ENCODE measurements at regions not wholly inside any gene's neighbourhood (a gene's known extent, or its start where the extent isn't known, plus 50 kb on each side); places are given as distances from the start of the nearest gene placed in this dataset.

- Histone ChIP-seq H3K4me1 (ENCODE audit: insufficient read depth, low read length, poor library complexity, severe bottlenecking) (no peaks in the 10 kb centered on the region), H2AFZ (ENCODE audit: low read length) (no peak overlapping the region)
Measured at GRCh38 chr20:11698124-11698523, 219.6 kb upstream of the BTBD3 start.

GRCh38 chr20:11700831-11701230 lies 216.9 kb upstream of the BTBD3 start:
- intact Hi-C loops (cut with micrococcal nuclease; ENCODE audit: unreplicated experiment) = no loop called here
- DNase-seq (ENCODE audit: low spot score) = no peak
- no peaks in the 10 kb centered on the region for H3K9me2 ChIP-seq (ENCODE audit: insufficient read depth, low read length)
- no peak overlapping the region for H2AFZ ChIP-seq (ENCODE audit: low read length)
- H3K4me3 ChIP-seq (ENCODE audit: low read depth, low read length, poor library complexity, severe bottlenecking) = no peak overlapping the region
- H3K27ac ChIP-seq (ENCODE audit: low read depth, low read length, poor library complexity, severe bottlenecking) = no peak overlapping the region
- POLR2A ChIA-PET = no interaction called here
- H4K20me1 ChIP-seq (ENCODE audit: insufficient read depth, low read length) = no peaks in the 10 kb centered on the region
- no peaks in the 10 kb centered on the region for H3K9me3 ChIP-seq (ENCODE audit: low read length)
- BruUV-seq (replicated peaks) = no TSS peak
- no peak overlapping the region for H3K4me2 ChIP-seq (ENCODE audit: low read length)
- H3K36me3 ChIP-seq (ENCODE audit: insufficient read depth, low read length) = no peaks in the 10 kb centered on the region
- TF ChIP-seq EZH2phosphoT487 (IDR thresholded peaks at IDR 0.05; ENCODE audit: borderline replicate concordance, low read depth, low read length) (no peak), CTCF (conservative IDR thresholded peaks at IDR 0.05; ENCODE audit: low read length) (no peak)
- H3K4me1 ChIP-seq (ENCODE audit: insufficient read depth, low read length, poor library complexity, severe bottlenecking) = no peaks in the 10 kb centered on the region
- CTCF ChIA-PET (ENCODE audit: unreplicated experiment) = no interaction called here
- no peaks in the 10 kb centered on the region for H3K79me2 ChIP-seq (ENCODE audit: insufficient read depth, low read depth, low read length)

More at GRCh38 chr20:11698124-11698523, 219.6 kb upstream of the BTBD3 start:
- no peaks in the 10 kb centered on the region for H3K9me3 ChIP-seq (ENCODE audit: low read length)
- no peak for TF ChIP-seq CTCF (conservative IDR thresholded peaks at IDR 0.05; ENCODE audit: low read length)
- TF ChIP-seq EZH2phosphoT487 (IDR thresholded peaks at IDR 0.05; ENCODE audit: borderline replicate concordance, low read depth, low read length) = no peak
- no TSS peak for BruUV-seq (replicated peaks)
- H3K9me2 ChIP-seq (ENCODE audit: insufficient read depth, low read length) = no peaks in the 10 kb centered on the region
- no peaks in the 10 kb centered on the region for H4K20me1 ChIP-seq (ENCODE audit: insufficient read depth, low read length)
- no peak overlapping the region for H3K27ac ChIP-seq (ENCODE audit: low read depth, low read length, poor library complexity, severe bottlenecking)
- intact Hi-C loops (cut with micrococcal nuclease; ENCODE audit: unreplicated experiment) = no loop called here
- DNase-seq (ENCODE audit: low spot score) = no peak
- CTCF ChIA-PET (ENCODE audit: unreplicated experiment) = no interaction called here
- H3K36me3 ChIP-seq (ENCODE audit: insufficient read depth, low read length) = no peaks in the 10 kb centered on the region
- no peak overlapping the region for H3K4me3 ChIP-seq (ENCODE audit: low read depth, low read length, poor library complexity, severe bottlenecking)
- POLR2A ChIA-PET = no interaction called here
- H3K79me2 ChIP-seq (ENCODE audit: insufficient read depth, low read depth, low read length) = no peaks in the 10 kb centered on the region
- no peak overlapping the region for H3K4me2 ChIP-seq (ENCODE audit: low read length)

GRCh38 chr20:11702721-11703518 lies 214.8 kb upstream of the BTBD3 start:
- BruUV-seq (replicated peaks) = no TSS peak
- no peaks in the 10 kb centered on the region for H3K9me3 ChIP-seq (ENCODE audit: low read length)
- H2AFZ ChIP-seq (ENCODE audit: low read length) = no peak overlapping the region
- DNase-seq (ENCODE audit: low spot score) = no peak
- H4K20me1 ChIP-seq (ENCODE audit: insufficient read depth, low read length) = no peaks in the 10 kb centered on the region
- TF ChIP-seq CTCF (conservative IDR thresholded peaks at IDR 0.05; ENCODE audit: low read length) (no peak), EZH2phosphoT487 (IDR thresholded peaks at IDR 0.05; ENCODE audit: borderline replicate concordance, low read depth, low read length) (no peak)
- H3K36me3 ChIP-seq (ENCODE audit: insufficient read depth, low read length) = no peaks in the 10 kb centered on the region
- ChIA-PET CTCF (ENCODE audit: unreplicated experiment) (no interaction called here), POLR2A (interaction anchor here (0.6 to 0.8 kb wide), 2 partner anchors 45 to 51 kb away, joined by 3 read pairs; no protein-coding TSS in a partner anchor)
- no peak overlapping the region for H3K27ac ChIP-seq (ENCODE audit: low read depth, low read length, poor library complexity, severe bottlenecking)
- H3K4me3 ChIP-seq (ENCODE audit: low read depth, low read length, poor library complexity, severe bottlenecking) = no peak overlapping the region
- intact Hi-C loops (cut with micrococcal nuclease; ENCODE audit: unreplicated experiment) = no loop called here
- no peaks in the 10 kb centered on the region for H3K4me1 ChIP-seq (ENCODE audit: insufficient read depth, low read length, poor library complexity, severe bottlenecking)
- H3K79me2 ChIP-seq (ENCODE audit: insufficient read depth, low read depth, low read length) = no peaks in the 10 kb centered on the region
- no peaks in the 10 kb centered on the region for H3K9me2 ChIP-seq (ENCODE audit: insufficient read depth, low read length)
- no peak overlapping the region for H3K4me2 ChIP-seq (ENCODE audit: low read length)
